ENCODE measurements at regions not wholly inside any gene's neighbourhood (a gene's known extent, or its start where the extent isn't known, plus 50 kb on each side); places are given as distances from the start of the nearest gene placed in this dataset.

DNA sequence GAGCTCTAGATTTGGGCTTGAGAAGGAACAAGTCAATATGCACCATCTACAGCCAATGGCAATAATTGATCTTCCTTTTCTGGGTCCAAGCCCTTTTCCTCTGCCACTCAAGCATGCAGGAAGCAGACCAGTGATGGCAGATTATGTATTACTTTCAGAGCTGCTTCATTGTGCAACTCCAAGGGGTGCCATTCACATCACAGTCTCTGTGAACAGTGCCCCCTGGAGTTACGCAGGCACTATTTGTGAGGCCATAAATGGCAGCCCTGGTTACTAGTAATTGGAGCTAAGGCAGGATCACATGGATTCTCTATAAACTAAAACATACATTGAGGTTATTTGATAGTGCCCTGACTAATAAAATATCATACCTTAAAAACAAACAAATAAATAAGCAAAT, 313.4 kb upstream of the SLC7A11 start:
- no peak for DNase-seq

DNA sequence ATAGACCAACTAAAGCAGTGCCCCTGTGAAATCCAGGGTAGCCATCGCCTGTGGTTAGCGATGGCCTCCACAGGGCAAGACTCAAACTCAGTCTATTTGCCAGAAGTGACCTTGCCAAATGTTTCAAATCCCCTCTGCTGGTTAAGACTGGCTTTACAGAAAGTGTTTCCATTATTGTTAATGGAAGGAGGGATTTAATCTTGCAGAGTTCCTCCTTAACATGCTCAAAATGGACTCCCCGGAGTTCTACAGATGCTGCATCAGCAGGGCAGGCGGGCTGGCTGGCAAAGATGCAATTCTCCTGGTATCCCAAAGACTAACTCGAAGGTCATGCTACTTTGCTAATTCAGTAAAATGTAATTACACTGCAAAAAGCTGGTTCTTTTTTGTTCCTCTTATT, 313.0 kb upstream of the SLC7A11 start:
- no peak for DNase-seq

- no peak for DNase-seq
Measured at GRCh38 chr4:138553001-138553845, 311.1 kb upstream of the SLC7A11 start.

DNA sequence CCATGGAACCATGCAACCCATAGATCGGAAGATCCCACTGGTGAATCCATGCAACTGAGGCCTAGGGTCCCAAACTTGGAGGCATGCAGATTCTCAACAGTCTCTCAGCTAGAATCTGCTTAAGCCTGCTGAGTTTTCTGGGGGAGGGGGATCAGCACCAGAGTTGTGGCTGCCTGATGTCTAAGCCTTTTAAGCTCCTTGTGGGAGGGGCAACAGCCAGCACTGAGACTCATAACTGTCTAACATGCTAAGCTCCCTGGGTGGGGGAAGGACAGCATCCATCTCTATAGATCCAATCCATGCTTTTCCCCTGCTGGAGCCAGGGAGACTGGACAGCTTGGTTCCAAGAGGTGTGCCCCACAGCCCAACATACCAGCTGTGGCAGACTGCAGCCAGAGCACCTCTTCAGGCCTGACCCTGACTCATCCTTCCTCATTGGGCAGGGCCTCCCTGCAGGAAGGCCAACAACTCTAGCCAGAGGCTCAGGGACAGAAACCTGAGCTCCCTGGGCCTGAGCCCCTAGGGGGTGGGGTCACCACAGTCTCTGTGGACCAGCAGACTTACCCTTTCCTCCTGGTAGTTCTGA, 300.1 kb upstream of the SLC7A11 start:
- no peak for DNase-seq

DNA sequence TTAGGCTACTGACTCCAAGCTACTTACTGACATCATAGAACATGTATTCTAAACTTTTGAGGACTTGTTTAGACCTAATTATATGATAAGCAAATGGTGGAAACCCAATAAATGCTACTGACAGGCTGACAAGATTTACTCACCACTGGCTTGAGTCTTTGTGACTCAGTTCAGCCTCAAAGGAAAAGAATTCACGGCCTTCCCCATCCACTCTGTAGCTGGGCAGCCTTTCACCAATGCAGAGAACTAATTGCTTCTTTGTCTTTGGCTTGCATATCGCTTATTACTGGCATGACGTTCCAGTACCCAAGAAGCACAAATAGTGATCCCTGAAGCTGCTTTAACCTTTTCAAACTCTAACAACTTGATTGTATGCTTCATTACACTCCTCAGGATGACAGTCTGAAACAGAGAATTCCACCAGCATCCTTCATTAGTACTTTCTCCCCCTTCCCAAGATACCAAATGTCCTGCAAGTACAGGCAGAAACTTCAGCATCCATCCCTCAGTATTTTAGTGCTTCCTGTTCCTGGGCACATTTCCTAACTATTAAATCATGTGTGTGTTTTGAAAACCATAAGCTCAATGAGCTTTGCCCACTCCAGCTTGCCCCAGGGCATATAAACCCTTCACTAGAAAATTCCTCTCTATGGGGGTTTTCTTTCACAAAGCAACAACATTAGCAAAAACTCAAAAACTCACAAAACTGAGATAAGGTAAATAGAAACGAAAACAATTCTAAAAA, 298.1 kb upstream of the SLC7A11 start:
- no peak for DNase-seq

GRCh38 chr4:138538743-138539142, 296.6 kb upstream of the SLC7A11 start:
- DNase-seq = no peak

- DNase-seq = no peak
Measured at GRCh38 chr4:138537731-138538490, 295.8 kb upstream of the SLC7A11 start.

GRCh38 chr4:138535316-138535715, 293.2 kb upstream of the SLC7A11 start:
- DNase-seq = no peak

- no peak for DNase-seq
Measured at GRCh38 chr4:138522366-138522765, 280.2 kb upstream of the SLC7A11 start.

DNA sequence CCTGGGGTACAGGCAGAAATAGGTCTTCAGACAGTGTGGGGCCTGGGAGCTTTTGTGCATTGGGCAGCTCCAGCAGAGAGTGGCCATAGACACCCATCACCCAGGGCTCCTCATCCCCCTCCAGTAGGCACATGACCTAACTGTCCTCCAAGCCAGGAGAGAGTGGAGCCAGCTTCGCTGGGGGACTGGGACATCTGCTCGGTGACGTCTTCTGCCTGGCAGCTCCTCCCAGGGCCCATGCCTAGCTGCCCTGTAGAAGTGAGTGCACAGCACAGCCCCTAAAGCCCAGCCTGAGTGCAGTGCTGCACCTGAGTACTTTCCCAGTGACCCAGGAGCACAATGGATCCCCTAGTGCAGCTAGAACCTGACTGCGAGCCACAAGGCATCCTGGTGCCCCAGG, 279.7 kb upstream of the SLC7A11 start:
- no peak for DNase-seq

GRCh38 chr4:138519436-138519835, 277.3 kb upstream of the SLC7A11 start:
- no peak for DNase-seq

GRCh38 chr4:138513535-138513934, 271.4 kb upstream of the SLC7A11 start:
- no peak for DNase-seq

GRCh38 chr4:138512756-138513155, 270.6 kb upstream of the SLC7A11 start:
- no peak for DNase-seq

- DNase-seq = no peak
Measured at GRCh38 chr4:138510053-138510452, 267.9 kb upstream of the SLC7A11 start.

DNA sequence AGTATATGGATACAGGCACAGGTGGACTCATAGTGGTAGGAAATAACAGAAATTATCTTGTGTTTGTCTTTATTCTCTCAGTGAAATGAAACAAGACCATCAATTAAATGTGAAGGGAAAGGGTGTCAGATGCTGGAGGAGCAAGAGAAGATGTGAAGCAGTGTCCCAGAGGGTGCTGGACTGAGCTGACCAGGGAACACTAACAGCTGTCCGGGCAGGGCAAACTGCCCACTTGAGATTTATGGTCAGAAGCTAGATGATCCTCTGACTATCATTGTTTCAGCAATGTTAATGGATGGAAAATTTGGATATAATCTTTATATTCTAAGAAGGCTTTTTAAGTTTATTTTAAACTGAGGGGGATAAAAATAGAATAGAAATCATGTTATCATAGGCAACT, 267.2 kb upstream of the SLC7A11 start:
- DNase-seq = no peak

GRCh38 chr4:138507522-138507921, 265.4 kb upstream of the SLC7A11 start:
- no peak for DNase-seq

DNA sequence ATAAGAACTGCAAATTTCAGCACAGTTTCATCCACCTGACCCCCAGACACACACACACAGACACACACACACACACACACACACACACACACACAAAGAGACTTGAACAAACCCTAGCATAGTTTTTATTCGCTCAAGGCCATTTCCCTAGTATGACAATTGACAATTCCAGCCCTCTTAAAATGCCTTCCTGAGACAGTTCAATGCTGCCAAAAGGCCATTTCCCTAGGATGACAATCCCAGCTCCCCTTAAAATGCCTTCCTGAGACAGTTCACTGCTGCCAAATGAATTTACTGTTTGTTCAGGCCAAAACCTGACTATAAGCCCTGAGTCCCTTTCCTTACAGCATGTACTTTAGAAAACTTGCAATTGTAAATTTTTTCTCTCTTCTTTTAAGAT, 259.5 kb upstream of the SLC7A11 start:
- no peak for DNase-seq

DNA sequence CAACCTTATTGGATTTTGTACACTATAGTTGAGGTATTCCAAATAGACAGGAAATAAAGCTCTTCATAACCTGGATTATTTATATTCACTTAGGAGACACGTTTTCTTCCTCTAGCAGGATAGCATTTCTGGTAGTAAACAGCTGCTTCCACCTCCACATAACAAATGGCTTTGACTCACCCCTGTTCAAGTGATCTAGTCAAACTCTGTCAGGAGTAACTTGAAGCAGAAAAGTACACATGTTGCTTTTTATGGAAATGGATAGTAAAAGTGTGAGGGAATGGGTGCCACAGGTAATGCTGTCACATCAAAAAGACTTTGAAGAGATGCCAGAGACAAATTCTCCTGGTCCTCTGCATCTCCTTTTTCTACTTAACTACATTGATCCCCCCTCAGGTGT, 258.7 kb upstream of the SLC7A11 start:
- no peak for DNase-seq

- peak; percentile 21 for DNase-seq
Measured at GRCh38 chr4:138499627-138500026, 257.5 kb upstream of the SLC7A11 start.

DNA sequence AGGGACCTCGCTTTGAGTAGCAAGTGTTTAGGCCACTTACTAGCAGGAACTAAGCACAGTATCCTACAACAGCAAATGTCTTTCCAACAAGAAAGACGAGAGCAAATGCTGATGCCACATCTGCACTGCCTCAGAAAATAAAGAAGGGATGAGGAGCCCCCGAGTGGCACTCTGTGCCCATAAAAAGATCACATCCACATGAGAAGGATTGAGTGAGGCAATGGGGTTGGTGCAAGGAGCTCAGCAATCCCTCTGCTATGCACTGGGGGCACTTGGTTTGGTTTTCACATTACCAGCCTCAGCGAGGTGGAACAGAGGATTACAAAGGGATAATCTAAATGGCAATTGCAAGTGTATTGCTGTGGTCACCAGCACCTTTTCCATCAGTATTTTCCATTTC, 252.8 kb upstream of the SLC7A11 start:
- DNase-seq = no peak

DNA sequence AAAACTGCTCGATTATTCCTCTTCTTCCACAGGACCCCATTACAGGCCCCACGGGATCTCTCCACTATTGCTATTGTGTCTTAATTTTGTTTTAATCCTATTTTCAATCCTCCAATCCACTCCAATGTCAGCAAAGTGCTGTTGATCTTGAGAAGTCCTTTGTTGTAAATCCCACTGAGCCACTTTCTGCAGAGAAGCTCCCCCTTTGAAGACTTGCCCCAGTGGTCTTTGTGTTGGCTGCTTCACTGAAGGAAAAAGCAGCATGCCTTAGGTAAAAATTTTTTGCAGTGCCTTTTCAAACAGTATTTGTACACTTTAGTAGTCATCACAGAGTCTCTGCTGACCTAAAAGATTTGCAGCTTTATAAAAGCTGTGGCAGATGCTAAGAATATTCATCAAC, 252.0 kb upstream of the SLC7A11 start:
- no peak for DNase-seq

GRCh38 chr4:138492176-138492575, 250.0 kb upstream of the SLC7A11 start:
- no peak for DNase-seq

DNA sequence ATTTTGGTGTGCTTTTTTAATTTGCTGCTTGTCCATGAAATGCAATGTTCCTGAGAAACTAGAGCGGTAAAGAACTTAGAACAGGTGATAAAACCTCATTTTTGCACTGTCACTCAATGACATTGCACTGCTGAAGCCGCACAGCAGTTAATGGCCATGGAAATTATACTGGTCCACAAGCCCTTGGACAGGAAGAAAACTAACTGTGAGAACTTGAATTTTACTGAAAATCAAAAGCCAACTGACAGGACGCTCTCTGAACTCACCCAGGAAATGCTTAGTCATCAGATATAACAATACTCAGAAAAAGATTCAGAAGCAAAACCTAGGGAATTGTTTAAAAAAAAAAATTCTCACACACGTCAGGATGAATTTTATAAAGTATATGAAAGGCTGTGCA, 246.4 kb upstream of the SLC7A11 start:
- DNase-seq = no peak

Data from NCI-H1436 (cell line).